Body of pancreas (tissue), 4 donors: ENCODE measurements at regions not wholly inside any gene's neighbourhood (a gene's known extent, or its start where the extent isn't known, plus 50 kb on each side); places are given as distances from the start of the nearest gene placed in this dataset.

Experiments
- CTCF ChIP-seq, 7 experiments: fragments of 450-650 bp in 4 of 7; fragments of 200-600 bp in 3 of 7; sonication (generic) in 3 of 7; IDR thresholded peaks; one replicate each; pipeline ENCODE4 v1.5.1; 2016 to 2019; ENCODE audit warnings: antibody characterized with exemption in 7 of 7
- POLR2A ChIP-seq, 3 donors: fragments of 450-650 bp; IDR thresholded peaks; one replicate each; pipeline ENCODE4 v1.6.1; 2016; ENCODE audit warnings: antibody characterized with exemption in 3 of 3, mild to moderate bottlenecking in 2 of 3

GRCh38 chr3:180802837-180803236, 109.6 kb upstream of the FXR1 start:
- TF ChIP-seq POLR2A (IDR thresholded peaks at IDR 0.05): no peak
- TF ChIP-seq CTCF (IDR thresholded peaks at IDR 0.05): peak in 5 of 7 experiments; percentile 28 to 36 (median 30)
